Calu3 (cell line): ENCODE measurements at regions not wholly inside any gene's neighbourhood (a gene's known extent, or its start where the extent isn't known, plus 50 kb on each side); places are given as distances from the start of the nearest gene placed in this dataset.

Source experiments
- BruUV-seq: library from RNA; stranded (reverse); fragments of 400-500 nt; replicated peaks from 2 replicates; lab custom pipeline; 2021; lab: Mats Ljungman, UMichigan
- CTCF ChIA-PET: fragments of 300-600 bp; sonication (Branson Sonifier 250); formaldehyde crosslinking; loops from one replicate; lab custom pipeline; 2022; ENCODE audit warnings: antibody characterized with exemption; lab: Charles Lee
- DNase-seq: peaks from one replicate; pipeline ENCODE4 v3.0.0; 2022
- H3K27ac Mint-ChIP-seq: one replicate; pipeline ENCODE4 v1.8.0; 2022; ENCODE audit warnings: mixed read lengths; ENCODE audit not compliant: unreplicated experiment
- H3K27me3 Mint-ChIP-seq: one replicate; pipeline ENCODE4 v1.8.0; 2022; ENCODE audit warnings: mixed read lengths; ENCODE audit not compliant: unreplicated experiment
- H3K36me3 Mint-ChIP-seq: one replicate; pipeline ENCODE4 v1.8.0; 2022; ENCODE audit warnings: mild to moderate bottlenecking, moderate library complexity, mixed read lengths; ENCODE audit not compliant: insufficient read depth, unreplicated experiment
- H3K4me1 Mint-ChIP-seq: one replicate; pipeline ENCODE4 v1.8.0; 2022; ENCODE audit warnings: mild to moderate bottlenecking, low read depth, mixed read lengths; ENCODE audit not compliant: unreplicated experiment
- H3K4me3 Mint-ChIP-seq: one replicate; pipeline ENCODE4 v1.8.0; 2022; ENCODE audit warnings: mild to moderate bottlenecking, low read depth, moderate library complexity, mixed read lengths; ENCODE audit not compliant: unreplicated experiment
- H3K9me3 Mint-ChIP-seq: one replicate; pipeline ENCODE4 v1.8.0; 2022; ENCODE audit warnings: low read depth, mixed read lengths; ENCODE audit not compliant: unreplicated experiment
- intact Hi-C: fragments of 100-400 bp; cut with micrococcal nuclease; formaldehyde crosslinking; loops from one replicate; pipeline ENCODE4 v1.10.0; 2022; ENCODE audit not compliant: unreplicated experiment
- TF ChIP-seq, protein P1 (sequence below): fragments of 200-600 bp; IDR thresholded peaks from one replicate; pipeline ENCODE4 v1.8.0; 2022; ENCODE audit warnings: antibody characterized with exemption; ENCODE audit not compliant: unreplicated experiment

GRCh38 chr5:9927521-9927997 is 297.4 kb upstream of the TAS2R1 start:
- H3K4me1 Mint-ChIP-seq, result peaks cover 56% of the 10 kb centered on the region
- CTCF ChIA-PET, result interaction anchor here (1.3 kb wide), 1 partner anchor 26 kb away, joined by 3 read pairs; no protein-coding TSS in a partner anchor
- intact Hi-C loops, result no loop called here
- peak; percentile 42 for DNase-seq
- H3K27me3 Mint-ChIP-seq, result no peaks in the 10 kb centered on the region
- peaks cover 8% of the 10 kb centered on the region for H3K36me3 Mint-ChIP-seq
- H3K4me3 Mint-ChIP-seq, result no peak overlapping the region
- BruUV-seq, result no TSS peak
- peak overlapping the region; percentile 18 for H3K27ac Mint-ChIP-seq
- H3K9me3 Mint-ChIP-seq, result no peaks in the 10 kb centered on the region
- TF ChIP-seq, protein P1, sequence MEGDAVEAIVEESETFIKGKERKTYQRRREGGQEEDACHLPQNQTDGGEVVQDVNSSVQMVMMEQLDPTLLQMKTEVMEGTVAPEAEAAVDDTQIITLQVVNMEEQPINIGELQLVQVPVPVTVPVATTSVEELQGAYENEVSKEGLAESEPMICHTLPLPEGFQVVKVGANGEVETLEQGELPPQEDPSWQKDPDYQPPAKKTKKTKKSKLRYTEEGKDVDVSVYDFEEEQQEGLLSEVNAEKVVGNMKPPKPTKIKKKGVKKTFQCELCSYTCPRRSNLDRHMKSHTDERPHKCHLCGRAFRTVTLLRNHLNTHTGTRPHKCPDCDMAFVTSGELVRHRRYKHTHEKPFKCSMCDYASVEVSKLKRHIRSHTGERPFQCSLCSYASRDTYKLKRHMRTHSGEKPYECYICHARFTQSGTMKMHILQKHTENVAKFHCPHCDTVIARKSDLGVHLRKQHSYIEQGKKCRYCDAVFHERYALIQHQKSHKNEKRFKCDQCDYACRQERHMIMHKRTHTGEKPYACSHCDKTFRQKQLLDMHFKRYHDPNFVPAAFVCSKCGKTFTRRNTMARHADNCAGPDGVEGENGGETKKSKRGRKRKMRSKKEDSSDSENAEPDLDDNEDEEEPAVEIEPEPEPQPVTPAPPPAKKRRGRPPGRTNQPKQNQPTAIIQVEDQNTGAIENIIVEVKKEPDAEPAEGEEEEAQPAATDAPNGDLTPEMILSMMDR, result no peak

DNA sequence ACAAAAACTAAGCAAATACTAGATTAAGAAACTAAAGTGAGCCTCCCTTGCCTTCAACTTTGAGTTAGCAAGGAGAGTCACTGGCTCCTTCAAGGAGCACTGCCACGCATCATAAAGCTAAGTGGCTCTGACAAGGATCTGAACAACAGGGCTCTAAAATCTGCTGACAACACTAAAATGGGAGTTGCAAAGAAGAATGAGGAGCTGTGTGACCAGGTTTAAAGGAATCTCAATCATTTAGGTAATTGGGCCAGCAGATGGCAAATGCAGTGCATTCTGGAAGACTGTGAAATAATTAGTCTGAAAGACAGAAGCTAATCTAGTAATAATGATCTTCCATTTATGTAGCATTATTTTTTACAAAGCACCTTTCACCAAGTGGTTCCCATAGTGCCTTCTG is 297.0 kb upstream of the TAS2R1 start:
- no TSS peak for BruUV-seq
- intact Hi-C loops, result no loop called here
- Mint-ChIP-seq H3K9me3 (no peaks in the 10 kb centered on the region), H3K27me3 (no peaks in the 10 kb centered on the region), H3K4me1 (peaks cover 56% of the 10 kb centered on the region), H3K4me3 (no peak overlapping the region), H3K27ac (peak overlapping the region; percentile 18), H3K36me3 (peaks cover 8% of the 10 kb centered on the region)
- no peak for DNase-seq
- CTCF ChIA-PET, result interaction anchor here (1.3 kb wide), 1 partner anchor 26 kb away, joined by 3 read pairs; no protein-coding TSS in a partner anchor
- TF ChIP-seq, protein P1, result no peak

DNA sequence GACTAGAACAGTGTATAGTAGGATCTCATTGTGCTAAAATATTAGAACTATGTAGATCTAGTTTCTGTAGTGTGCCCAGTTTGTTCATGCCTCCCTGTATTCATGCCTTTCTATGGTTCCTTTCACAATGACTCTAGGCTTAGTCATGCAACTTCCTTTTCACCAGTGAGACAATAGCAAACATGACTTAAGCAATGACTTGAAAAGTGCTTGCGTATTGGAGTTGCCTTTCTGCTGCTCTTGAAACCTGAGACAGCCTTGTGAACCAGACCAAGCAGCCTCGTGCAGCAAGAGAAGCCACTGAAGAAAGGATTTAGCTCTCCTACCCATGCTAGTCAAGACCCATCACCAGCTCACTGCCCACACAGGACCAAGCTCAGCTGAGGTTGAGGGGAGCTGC is 294.5 kb upstream of the TAS2R1 start:
- Mint-ChIP-seq H3K9me3 (no peaks in the 10 kb centered on the region), H3K4me1 (peaks cover 56% of the 10 kb centered on the region), H3K36me3 (peaks cover 8% of the 10 kb centered on the region), H3K4me3 (peak overlapping the region; percentile 34), H3K27ac (peak overlapping the region; percentile 90), H3K27me3 (no peaks in the 10 kb centered on the region)
- TF ChIP-seq, protein P1, result no peak
- intact Hi-C loops, result loop anchor here (2.0 kb wide), 1 partner anchor 94 kb away; no protein-coding TSS in a partner anchor
- DNase-seq, result peak; percentile 58
- BruUV-seq, result no TSS peak
- CTCF ChIA-PET, result no interaction called here

DNA sequence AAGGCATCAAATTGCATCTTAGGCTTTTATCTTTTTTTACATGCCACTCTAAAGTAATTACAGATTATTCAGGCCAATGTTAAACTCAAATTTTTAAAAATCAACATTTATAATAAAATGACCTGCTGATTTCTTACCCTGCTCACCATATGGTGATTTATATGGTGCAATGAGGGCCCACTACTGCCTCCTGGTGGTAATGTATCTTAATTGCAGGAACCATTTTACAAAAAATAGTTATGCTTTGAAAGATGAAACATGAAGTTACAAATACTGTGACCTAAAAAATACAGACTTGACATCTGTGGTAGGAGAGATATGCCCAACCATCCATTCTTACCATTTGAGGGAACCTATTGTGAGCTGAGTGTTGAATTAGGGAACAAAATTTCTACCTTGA is 292.6 kb upstream of the TAS2R1 start:
- TF ChIP-seq, protein P1, result no peak
- BruUV-seq, result no TSS peak
- DNase-seq, result no peak

More for the DNA sequence above, 292.6 kb upstream of the TAS2R1 start:
- H3K36me3 Mint-ChIP-seq, result peaks cover 8% of the 10 kb centered on the region
- H3K27ac Mint-ChIP-seq, result no peak overlapping the region
- no peaks in the 10 kb centered on the region for H3K9me3 Mint-ChIP-seq
- CTCF ChIA-PET, result no interaction called here
- peaks cover 39% of the 10 kb centered on the region for H3K4me1 Mint-ChIP-seq
- H3K27me3 Mint-ChIP-seq, result no peaks in the 10 kb centered on the region
- no peak overlapping the region for H3K4me3 Mint-ChIP-seq
- intact Hi-C loops, result no loop called here
